ENCODE measurements at regions not wholly inside any gene's neighbourhood (a gene's known extent, or its start where the extent isn't known, plus 50 kb on each side); places are given as distances from the start of the nearest gene placed in this dataset.

DNA sequence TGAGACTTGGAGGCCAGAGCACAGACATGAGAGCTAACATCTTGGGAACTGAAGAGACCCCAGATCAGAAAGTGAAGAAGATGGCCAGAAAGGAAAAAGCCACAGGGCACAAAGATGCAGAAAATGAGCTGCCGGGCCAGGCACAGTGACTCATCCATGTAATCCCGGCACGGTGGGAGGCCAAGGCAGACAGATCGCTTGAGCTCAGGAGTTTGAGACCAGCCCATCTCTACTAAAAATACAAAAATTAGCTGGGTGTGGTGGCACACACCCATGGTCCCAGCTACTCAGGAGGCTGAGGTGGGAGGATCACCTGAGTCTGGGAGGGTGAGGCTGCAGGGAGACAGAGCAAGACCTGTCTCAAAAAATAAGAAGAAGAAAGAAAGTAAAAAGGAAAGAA is 81.4 kb upstream of the MGMT start:
- Histone ChIP-seq H2AFZ (ENCODE audit: low read depth, low read length) (no peak overlapping the region), H3K79me2 (ENCODE audit: insufficient read depth, low read length) (no peaks in the 10 kb centered on the region), H3K4me1 (ENCODE audit: insufficient read depth, low read length) (no peaks in the 10 kb centered on the region), H3K9ac (ENCODE audit: low read depth, low read length) (no peak overlapping the region), H4K20me1 (ENCODE audit: insufficient read depth, low read length) (no peaks in the 10 kb centered on the region), H3K36me3 (ENCODE audit: insufficient read depth, low read length) (no peaks in the 10 kb centered on the region), H3K4me2 (ENCODE audit: insufficient read depth, low read length) (no peak overlapping the region), H3K27ac (ENCODE audit: low read length) (no peak overlapping the region), H3K4me3 (ENCODE audit: low read depth in 1 of 2, low read length in 2 of 2) (no peak overlapping the region), H3K9me3 (ENCODE audit: insufficient read depth, low read length, severe bottlenecking) (no peaks in the 10 kb centered on the region), H3K27me3 (ENCODE audit: insufficient read depth, low read length, poor library complexity) (no peaks in the 10 kb centered on the region)
- no peak for ATAC-seq (ENCODE audit: insufficient read depth, low read depth)
- TF ChIP-seq CTCF (IDR thresholded peaks at IDR 0.05; ENCODE audit: borderline replicate concordance, extremely low read depth, low read length, poor library complexity, severe bottlenecking) (no peak), EZH2 (IDR thresholded peaks at IDR 0.05; ENCODE audit: borderline replicate concordance, low read depth, low read length, severe bottlenecking) (no peak)
- DNase-seq: no peak

DNA sequence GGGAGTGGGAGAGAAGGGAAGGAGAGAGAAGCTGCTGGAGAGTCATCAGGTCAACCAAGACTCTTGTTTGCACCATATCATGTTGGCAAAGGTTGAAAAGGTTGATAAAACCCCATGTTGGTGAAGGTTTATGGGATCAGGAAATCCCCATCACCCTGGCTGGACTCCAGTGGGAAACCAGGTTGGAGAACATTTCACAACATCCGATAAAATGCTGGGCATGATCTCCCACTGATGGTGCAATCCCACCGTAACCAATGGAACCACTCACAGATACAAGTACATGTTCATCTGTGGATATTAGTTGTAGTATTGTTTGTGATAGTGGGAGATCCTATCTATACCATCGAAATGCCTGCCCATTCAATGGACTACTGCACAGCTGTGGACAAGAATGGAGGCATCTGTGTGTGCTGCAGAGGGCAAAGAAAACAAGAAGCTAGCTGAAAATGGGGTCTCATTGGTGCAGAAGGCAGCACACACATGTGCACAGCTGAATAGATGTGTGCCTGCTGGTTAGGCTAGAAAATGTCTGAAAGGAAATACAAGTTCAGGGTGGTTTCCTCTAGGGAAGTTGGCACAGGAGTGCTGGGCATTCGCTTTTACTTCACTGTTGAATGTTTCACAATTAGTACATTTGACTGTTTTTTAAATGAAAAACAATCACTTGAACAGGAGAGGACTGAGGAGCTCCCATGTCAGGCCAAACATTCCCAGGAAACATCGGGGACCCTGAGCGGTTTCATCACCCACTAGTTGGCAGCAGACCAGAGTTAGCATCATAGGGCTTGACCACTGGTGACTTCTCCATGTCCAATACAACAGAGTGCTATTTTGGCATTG is 80.4 kb upstream of the MGMT start:
- TF ChIP-seq EZH2 (IDR thresholded peaks at IDR 0.05; ENCODE audit: borderline replicate concordance, low read depth, low read length, severe bottlenecking) (no peak), CTCF (IDR thresholded peaks at IDR 0.05; ENCODE audit: borderline replicate concordance, extremely low read depth, low read length, poor library complexity, severe bottlenecking) (no peak)
- Histone ChIP-seq H3K9ac (ENCODE audit: low read depth, low read length) (no peak overlapping the region), H3K79me2 (ENCODE audit: insufficient read depth, low read length) (no peaks in the 10 kb centered on the region), H3K27ac (ENCODE audit: low read length) (no peak overlapping the region), H2AFZ (ENCODE audit: low read depth, low read length) (no peak overlapping the region), H4K20me1 (ENCODE audit: insufficient read depth, low read length) (no peaks in the 10 kb centered on the region), H3K4me3 (ENCODE audit: low read depth in 1 of 2, low read length in 2 of 2) (no peak overlapping the region), H3K36me3 (ENCODE audit: insufficient read depth, low read length) (no peaks in the 10 kb centered on the region), H3K9me3 (ENCODE audit: insufficient read depth, low read length, severe bottlenecking) (no peaks in the 10 kb centered on the region), H3K4me2 (ENCODE audit: insufficient read depth, low read length) (no peak overlapping the region), H3K27me3 (ENCODE audit: insufficient read depth, low read length, poor library complexity) (no peaks in the 10 kb centered on the region), H3K4me1 (ENCODE audit: insufficient read depth, low read length) (no peaks in the 10 kb centered on the region)
- ATAC-seq (ENCODE audit: insufficient read depth, low read depth) (no peak), DNase-seq (no peak)

DNA sequence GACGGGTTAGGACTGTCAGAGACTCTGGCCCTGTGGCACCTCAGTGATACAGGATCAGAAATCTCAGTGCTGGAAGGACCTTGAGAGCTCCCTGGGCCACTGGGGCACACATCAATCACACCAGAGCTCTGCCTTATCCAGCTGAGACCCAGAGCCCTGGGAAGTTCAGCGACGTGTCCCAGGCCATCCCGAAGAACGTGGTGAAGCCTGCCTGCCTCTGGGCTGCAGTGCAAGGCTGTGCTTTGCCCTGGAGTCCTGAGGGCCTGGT is 79.8 kb upstream of the MGMT start:
- no peaks in the 10 kb centered on the region for H3K36me3 ChIP-seq (ENCODE audit: insufficient read depth, low read length)
- no peak overlapping the region for H3K9ac ChIP-seq (ENCODE audit: low read depth, low read length)
- H2AFZ ChIP-seq (ENCODE audit: low read depth, low read length): no peak overlapping the region
- no peak overlapping the region for H3K4me2 ChIP-seq (ENCODE audit: insufficient read depth, low read length)
- H4K20me1 ChIP-seq (ENCODE audit: insufficient read depth, low read length): no peaks in the 10 kb centered on the region
- H3K4me3 ChIP-seq (ENCODE audit: low read depth in 1 of 2, low read length in 2 of 2): no peak overlapping the region
- no peaks in the 10 kb centered on the region for H3K4me1 ChIP-seq (ENCODE audit: insufficient read depth, low read length)
- no peaks in the 10 kb centered on the region for H3K27me3 ChIP-seq (ENCODE audit: insufficient read depth, low read length, poor library complexity)
- H3K27ac ChIP-seq (ENCODE audit: low read length): no peak overlapping the region
- no peak for DNase-seq
- H3K79me2 ChIP-seq (ENCODE audit: insufficient read depth, low read length): no peaks in the 10 kb centered on the region
- ATAC-seq (ENCODE audit: insufficient read depth, low read depth): no peak
- no peaks in the 10 kb centered on the region for H3K9me3 ChIP-seq (ENCODE audit: insufficient read depth, low read length, severe bottlenecking)
- no peak for TF ChIP-seq CTCF (IDR thresholded peaks at IDR 0.05; ENCODE audit: borderline replicate concordance, extremely low read depth, low read length, poor library complexity, severe bottlenecking)
- TF ChIP-seq EZH2 (IDR thresholded peaks at IDR 0.05; ENCODE audit: borderline replicate concordance, low read depth, low read length, severe bottlenecking): no peak
